ENCODE measurements at regions not wholly inside any gene's neighbourhood (a gene's known extent, or its start where the extent isn't known, plus 50 kb on each side); places are given as distances from the start of the nearest gene placed in this dataset.

GRCh38 chr13:64206430-64207225 is 2791.0 kb upstream of the PCDH20 start:
- POLR2A ChIA-PET = no interaction called here
- CTCF ChIA-PET = no interaction called here
- TF ChIP-seq ZNF384 (IDR thresholded peaks at IDR 0.05) = no peak
- no peak for TF ChIP-seq LEF1 (IDR thresholded peaks at IDR 0.05; ENCODE audit: borderline replicate concordance)
- no peak for TF ChIP-seq PKNOX1 (IDR thresholded peaks at IDR 0.05)
- no peak for TF ChIP-seq L3MBTL2 (conservative IDR thresholded peaks at IDR 0.05)
- no peak for TF ChIP-seq SUZ12 (IDR thresholded peaks at IDR 0.05)
- TF ChIP-seq SP1 (IDR thresholded peaks at IDR 0.05) = no peak
- TF ChIP-seq HDGF (IDR thresholded peaks at IDR 0.05; ENCODE audit: borderline replicate concordance) = no peak
- TF ChIP-seq TARDBP (IDR thresholded peaks at IDR 0.05) = no peak
- TF ChIP-seq BHLHE40 (IDR thresholded peaks at IDR 0.05; ENCODE audit: borderline replicate concordance) = no peak
- DNase-seq (ENCODE audit: extremely low spot score) = no peak

GRCh38 chr13:64202517-64202916 is 2786.9 kb upstream of the PCDH20 start:
- POLR2A ChIA-PET = no interaction called here
- TF ChIP-seq SUZ12 (IDR thresholded peaks at IDR 0.05) (no peak), ARNT (IDR thresholded peaks at IDR 0.05) (no peak), PKNOX1 (IDR thresholded peaks at IDR 0.05) (no peak), FOXK2 (IDR thresholded peaks at IDR 0.05) (no peak), FOXA1 (IDR thresholded peaks at IDR 0.05) (no peak), NFRKB (IDR thresholded peaks at IDR 0.05) (no peak), CTBP1 (IDR thresholded peaks at IDR 0.05; ENCODE audit: borderline replicate concordance) (no peak), SP1 (IDR thresholded peaks at IDR 0.05) (no peak), BHLHE40 (IDR thresholded peaks at IDR 0.05; ENCODE audit: borderline replicate concordance) (no peak), TARDBP (IDR thresholded peaks at IDR 0.05) (no peak), ZNF384 (IDR thresholded peaks at IDR 0.05) (no peak), L3MBTL2 (conservative IDR thresholded peaks at IDR 0.05) (no peak)
- CTCF ChIA-PET = no interaction called here
- no peak for DNase-seq (ENCODE audit: extremely low spot score)

- no peak for DNase-seq (ENCODE audit: extremely low spot score)
- TF ChIP-seq PKNOX1 (IDR thresholded peaks at IDR 0.05) = no peak
- TF ChIP-seq TARDBP (IDR thresholded peaks at IDR 0.05) = no peak
- no peak for TF ChIP-seq SUZ12 (IDR thresholded peaks at IDR 0.05)
- no peak for TF ChIP-seq LEF1 (IDR thresholded peaks at IDR 0.05; ENCODE audit: borderline replicate concordance)
- no peak for TF ChIP-seq ZNF384 (IDR thresholded peaks at IDR 0.05)
- TF ChIP-seq FOXM1 (IDR thresholded peaks at IDR 0.05; ENCODE audit: borderline replicate concordance) = no peak
- TF ChIP-seq ELF4 (IDR thresholded peaks at IDR 0.05) = no peak
- TF ChIP-seq L3MBTL2 (conservative IDR thresholded peaks at IDR 0.05) = no peak
- TF ChIP-seq CTBP1 (IDR thresholded peaks at IDR 0.05; ENCODE audit: borderline replicate concordance) = no peak
- TF ChIP-seq ARNT (IDR thresholded peaks at IDR 0.05) = no peak
- POLR2A ChIA-PET = no interaction called here
- CTCF ChIA-PET = no interaction called here
Observed at GRCh38 chr13:64197232-64197631, 2781.6 kb upstream of the PCDH20 start.

GRCh38 chr13:64186503-64187250 is 2771.0 kb upstream of the PCDH20 start:
- ChIA-PET CTCF (interaction anchor here (0.6 kb wide), 1 partner anchor 249 kb away, joined by 4 read pairs; no protein-coding TSS in a partner anchor), POLR2A (no interaction called here)
- no peak for DNase-seq (ENCODE audit: extremely low spot score)
- TF ChIP-seq FOXM1 (IDR thresholded peaks at IDR 0.05; ENCODE audit: borderline replicate concordance) = no peak
- no peak for TF ChIP-seq CTBP1 (IDR thresholded peaks at IDR 0.05; ENCODE audit: borderline replicate concordance)
- TF ChIP-seq NFRKB (IDR thresholded peaks at IDR 0.05) = no peak
- TF ChIP-seq L3MBTL2 (conservative IDR thresholded peaks at IDR 0.05) = no peak
- no peak for TF ChIP-seq FOXA1 (IDR thresholded peaks at IDR 0.05)
- no peak for TF ChIP-seq HDGF (IDR thresholded peaks at IDR 0.05; ENCODE audit: borderline replicate concordance)
- no peak for TF ChIP-seq PKNOX1 (IDR thresholded peaks at IDR 0.05)
- no peak for TF ChIP-seq TARDBP (IDR thresholded peaks at IDR 0.05)
- no peak for TF ChIP-seq LEF1 (IDR thresholded peaks at IDR 0.05; ENCODE audit: borderline replicate concordance)
- no peak for TF ChIP-seq ZNF384 (IDR thresholded peaks at IDR 0.05)
- TF ChIP-seq ELF4 (IDR thresholded peaks at IDR 0.05) = no peak
- no peak for TF ChIP-seq FOXK2 (IDR thresholded peaks at IDR 0.05)
- TF ChIP-seq BHLHE40 (IDR thresholded peaks at IDR 0.05; ENCODE audit: borderline replicate concordance) = no peak

- ChIA-PET POLR2A (no interaction called here), CTCF (no interaction called here)
- DNase-seq (ENCODE audit: extremely low spot score) = no peak
- TF ChIP-seq CTBP1 (IDR thresholded peaks at IDR 0.05; ENCODE audit: borderline replicate concordance) (no peak), PKNOX1 (IDR thresholded peaks at IDR 0.05) (no peak), HDGF (IDR thresholded peaks at IDR 0.05; ENCODE audit: borderline replicate concordance) (no peak), SUZ12 (IDR thresholded peaks at IDR 0.05) (no peak), FOXK2 (IDR thresholded peaks at IDR 0.05) (no peak), ZNF384 (IDR thresholded peaks at IDR 0.05) (no peak), TARDBP (IDR thresholded peaks at IDR 0.05) (no peak), BHLHE40 (IDR thresholded peaks at IDR 0.05; ENCODE audit: borderline replicate concordance) (no peak), SP1 (IDR thresholded peaks at IDR 0.05) (no peak), ARNT (IDR thresholded peaks at IDR 0.05) (no peak), L3MBTL2 (conservative IDR thresholded peaks at IDR 0.05) (no peak), FOXA1 (IDR thresholded peaks at IDR 0.05) (no peak)
Observed at GRCh38 chr13:64186071-64186470, 2770.4 kb upstream of the PCDH20 start.

Measured in HEK293T (cell line).